PFSK-1 (cell line): ENCODE measurements at regions not wholly inside any gene's neighbourhood (a gene's known extent, or its start where the extent isn't known, plus 50 kb on each side); places are given as distances from the start of the nearest gene placed in this dataset.

ENCODE experiments used
- POLR2AphosphoS5 ChIP-seq: IDR thresholded peaks from 2 replicates; pipeline ENCODE4 v1.6.1; 2012; ENCODE audit warnings: low read depth, mild to moderate bottlenecking, control low read depth, low read length, moderate library complexity
- SIN3A ChIP-seq: IDR thresholded peaks from 2 replicates; pipeline ENCODE4 v1.6.1; 2012; ENCODE audit warnings: mild to moderate bottlenecking, low read length, moderate library complexity, borderline replicate concordance; ENCODE audit not compliant: insufficient read depth

GRCh38 chr5:167271081-167271480 is 1020.4 kb upstream of the WWC1 start:
- TF ChIP-seq POLR2AphosphoS5 = no peak
- no peak for TF ChIP-seq SIN3A
